Hindlimb muscle (tissue), 1 donor: ENCODE measurements at regions not wholly inside any gene's neighbourhood (a gene's known extent, or its start where the extent isn't known, plus 50 kb on each side); places are given as distances from the start of the nearest gene placed in this dataset.
"Not testable (repeated sequence)": the region's sequence is repeated elsewhere in the genome, so short reads cannot be mapped to it uniquely, and the experiment has no call there.

ENCODE experiments used
- DNase-seq: peaks from one replicate; pipeline ENCODE4 v3.0.0-alpha.2; 2013

DNA sequence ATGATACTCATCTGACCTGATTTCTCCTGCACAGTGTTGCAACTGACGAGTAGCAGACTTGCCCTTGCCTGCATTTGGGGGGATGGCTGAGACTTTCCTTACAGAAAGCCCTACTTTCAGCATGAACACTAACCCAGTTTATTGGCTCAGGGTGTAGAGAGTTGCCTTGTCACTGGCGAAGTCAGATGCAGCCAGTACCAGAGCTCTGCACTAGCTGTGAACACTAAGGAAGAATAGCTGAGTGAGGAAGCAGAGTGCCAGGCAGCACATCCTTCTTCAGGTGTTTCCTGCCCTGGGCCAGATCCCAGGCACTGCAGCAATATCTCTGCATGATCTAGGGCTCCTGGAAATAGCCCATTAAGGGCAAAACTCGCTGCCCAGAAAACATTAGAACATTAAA is 154.0 kb upstream of the SYNPR start:
- no peak for DNase-seq

DNA sequence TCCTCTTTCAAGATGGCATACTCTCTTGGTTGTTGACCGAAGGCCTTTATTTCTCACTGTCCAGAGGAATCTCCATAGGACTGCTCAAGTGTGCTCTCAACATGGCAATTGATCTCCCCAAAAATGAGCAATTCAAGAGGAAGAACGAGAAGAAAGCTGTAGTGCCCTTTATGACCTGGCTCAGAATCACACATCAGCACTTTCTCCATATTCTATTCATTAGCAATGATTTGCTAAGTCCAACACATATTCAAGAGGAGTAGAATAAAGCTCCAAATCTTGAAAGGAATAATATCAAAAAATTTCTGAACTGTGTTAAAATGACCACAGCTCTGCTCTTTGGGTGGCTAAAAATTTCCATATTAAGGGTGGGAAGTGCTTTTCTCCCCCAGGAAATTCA is 151.6 kb upstream of the SYNPR start:
- DNase-seq, result no peak

DNA sequence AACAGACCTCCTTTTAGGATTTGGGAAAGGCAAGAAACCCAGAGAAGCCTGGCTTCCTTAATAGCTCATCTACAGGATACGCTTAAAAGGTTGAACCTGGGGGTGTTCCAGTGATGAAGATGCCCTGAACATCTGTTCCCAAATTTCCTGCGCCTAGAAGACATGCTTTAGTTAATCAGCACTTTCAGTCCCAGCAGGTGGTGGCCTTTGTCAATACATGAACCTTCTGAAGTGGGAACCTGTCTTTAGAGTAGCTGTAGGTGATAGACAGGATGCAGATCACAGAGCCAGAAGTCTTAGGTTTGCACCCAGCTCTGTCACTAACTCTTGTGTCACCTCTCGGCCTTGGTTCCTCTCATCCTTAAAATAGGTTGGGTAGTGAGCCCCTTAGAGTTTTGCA is 149.7 kb upstream of the SYNPR start:
- DNase-seq, result no peak

DNA sequence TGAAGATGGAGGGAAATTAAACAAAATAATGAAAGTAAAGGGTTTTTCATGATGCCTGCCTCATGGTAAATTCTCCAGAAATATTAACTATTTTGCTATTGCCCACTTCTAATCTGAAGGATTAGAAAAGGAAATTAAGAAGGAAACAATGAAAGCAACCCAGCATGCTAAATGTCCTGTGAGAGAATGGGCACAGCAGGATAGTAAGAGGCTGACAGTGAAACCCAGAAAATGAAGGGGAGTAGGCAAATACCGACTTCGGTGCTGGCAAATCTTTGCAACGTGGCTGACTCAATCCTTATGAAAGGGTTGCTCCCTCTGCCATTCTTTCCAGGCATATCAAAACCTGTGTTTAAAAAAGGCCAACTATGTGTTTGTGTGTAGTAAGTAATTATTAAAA is 147.5 kb upstream of the SYNPR start:
- no peak for DNase-seq

DNA sequence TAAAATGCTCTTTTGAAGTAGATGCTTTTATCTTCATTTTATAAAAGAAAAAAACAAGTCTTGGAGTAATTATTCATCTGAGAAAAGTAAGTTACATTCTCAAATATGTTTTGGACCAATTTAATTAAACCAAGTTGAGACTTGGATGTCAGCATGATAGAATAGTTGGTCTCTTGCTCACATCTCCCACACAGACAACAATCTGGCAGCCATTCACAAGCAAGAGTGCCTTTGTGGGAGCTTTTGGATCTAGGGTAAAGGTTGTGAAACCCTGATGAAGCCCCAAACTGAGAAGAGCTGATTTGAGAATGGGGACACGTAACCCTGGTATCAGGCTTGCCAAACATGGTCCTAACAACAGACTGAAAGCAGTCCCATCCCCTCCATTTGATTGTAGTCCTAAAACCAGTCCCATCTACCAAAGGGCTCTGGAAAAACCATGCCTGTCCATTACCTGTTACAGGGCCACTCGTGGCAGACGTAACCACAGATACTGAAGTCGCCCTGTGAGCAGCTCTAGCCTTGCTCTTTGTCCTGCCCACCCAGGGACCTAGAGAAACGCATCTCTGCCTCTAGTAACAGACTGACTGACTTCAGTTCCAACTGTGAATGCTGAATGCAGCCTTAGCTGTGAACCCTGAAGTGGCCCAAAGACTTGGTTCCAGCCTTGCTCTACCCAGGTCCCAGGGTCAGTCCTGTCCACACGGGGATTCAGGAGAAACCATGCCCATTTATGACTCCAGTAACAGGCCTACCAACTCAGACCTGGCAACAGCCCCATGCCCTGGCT is 145.5 kb upstream of the SYNPR start:
- no peak for DNase-seq

DNA sequence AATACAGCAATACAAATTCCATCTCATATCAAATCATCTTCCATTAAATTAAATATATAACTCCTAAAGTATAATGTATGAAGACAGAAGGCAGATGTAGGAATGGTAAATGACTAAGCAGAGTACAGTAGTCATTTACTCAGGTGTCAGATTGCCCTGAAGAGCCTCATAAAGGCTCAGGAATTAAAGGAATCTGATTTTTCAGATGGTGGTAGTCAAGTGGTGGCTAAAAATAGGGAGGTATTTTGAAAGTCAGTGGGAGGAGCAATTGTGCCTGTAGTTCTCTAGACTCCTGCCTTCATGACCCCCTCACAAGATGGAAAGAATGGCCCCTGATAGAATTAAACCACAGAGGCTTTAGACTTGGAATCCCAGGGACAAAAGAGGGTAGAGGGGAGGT is 142.7 kb upstream of the SYNPR start:
- DNase-seq, result no peak

DNA sequence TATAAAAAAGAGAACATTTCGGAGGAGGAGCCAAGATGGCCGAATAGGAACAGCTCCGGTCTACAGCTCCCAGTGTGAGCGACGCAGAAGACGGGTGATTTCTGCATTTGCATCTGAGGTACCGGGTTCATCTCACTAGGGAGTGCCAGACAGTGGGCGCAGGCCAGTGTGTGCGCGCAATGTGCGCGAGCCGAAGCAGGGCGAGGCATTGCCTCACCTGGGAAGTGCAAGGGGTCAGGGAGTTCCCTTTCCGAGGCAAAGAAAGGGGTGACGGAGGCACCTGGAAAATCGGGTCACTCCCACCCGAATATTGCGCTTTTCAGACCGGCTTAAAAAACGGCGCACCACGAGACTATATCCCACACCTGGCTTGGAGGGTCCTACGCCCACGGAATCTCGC is 141.9 kb upstream of the SYNPR start:
- not testable (repeated sequence) for DNase-seq

DNA sequence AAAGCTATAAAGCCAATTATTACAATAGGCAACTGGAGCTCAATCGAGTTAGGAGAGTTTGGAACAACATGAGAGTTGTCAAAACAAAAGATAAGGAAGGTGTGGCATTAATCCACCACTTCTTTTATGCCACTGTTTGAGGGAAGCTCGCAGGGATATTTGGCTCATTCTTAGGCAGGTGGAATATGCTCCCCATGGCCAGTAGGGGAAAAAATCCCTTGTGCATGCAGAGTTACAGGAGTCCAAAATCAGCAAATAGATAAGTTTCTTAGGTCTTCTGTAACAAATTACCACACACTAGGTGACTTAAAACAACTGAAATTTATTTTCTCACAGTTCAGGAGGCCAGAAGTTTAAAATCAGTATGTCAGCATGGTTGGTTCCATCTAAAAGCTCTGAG is 135.4 kb upstream of the SYNPR start:
- no peak for DNase-seq

DNA sequence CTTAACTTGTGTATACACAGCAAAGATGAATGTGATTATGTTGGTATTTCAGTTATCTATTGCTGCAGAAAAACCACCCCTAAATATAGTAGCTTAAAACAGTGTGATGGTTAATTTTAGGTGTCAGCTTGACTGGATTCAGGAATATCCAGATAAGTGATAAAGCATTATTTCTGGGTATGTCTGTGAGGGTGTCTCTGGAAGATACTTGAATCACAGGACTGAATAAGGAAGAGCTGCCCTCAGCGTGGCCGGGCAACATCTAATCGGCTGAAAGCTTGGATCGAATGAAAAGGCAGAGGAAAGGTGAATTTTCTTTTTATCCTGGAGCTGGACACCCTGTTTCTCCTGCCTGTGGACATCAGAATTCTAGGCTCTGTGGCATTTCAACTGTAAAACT is 132.0 kb upstream of the SYNPR start:
- no peak for DNase-seq

DNA sequence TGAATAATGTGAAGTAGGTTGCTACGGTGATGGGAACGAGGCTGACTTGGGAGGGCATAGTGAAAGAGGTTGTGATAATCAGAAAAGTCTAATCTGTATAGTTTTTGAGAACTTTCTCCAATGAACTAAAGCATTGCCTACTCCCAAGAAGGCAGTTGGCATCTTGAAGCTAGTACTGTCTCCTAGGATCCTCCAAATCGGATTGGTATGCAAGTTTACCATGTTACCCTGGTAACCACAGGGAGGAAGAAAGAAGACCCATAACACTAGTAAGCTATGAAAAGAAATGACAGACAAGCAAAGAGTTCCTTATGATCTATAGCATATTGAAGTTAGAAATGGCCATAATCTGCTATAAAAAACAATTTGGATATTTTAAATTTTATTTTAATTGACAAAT is 127.2 kb upstream of the SYNPR start:
- no peak for DNase-seq

DNA sequence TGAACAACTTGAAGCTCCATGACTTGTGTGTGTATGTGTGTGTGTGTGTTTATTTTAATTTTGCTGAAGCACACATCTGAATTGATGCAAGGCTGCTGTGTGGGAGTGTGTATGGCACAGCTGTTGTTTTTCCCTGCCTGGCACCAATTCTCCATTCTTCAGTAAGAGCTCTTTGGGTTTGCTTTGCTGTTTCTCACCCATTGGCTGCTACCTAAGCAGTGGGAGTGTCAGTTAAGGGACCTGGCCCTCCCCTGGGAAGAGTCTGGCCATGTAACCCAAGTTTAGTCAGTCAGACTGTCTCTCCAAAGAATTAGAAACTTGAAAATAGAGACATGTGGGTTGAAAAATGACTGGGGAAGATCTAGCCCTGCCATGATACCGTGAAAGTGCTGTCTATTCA is 126.2 kb upstream of the SYNPR start:
- no peak for DNase-seq

DNA sequence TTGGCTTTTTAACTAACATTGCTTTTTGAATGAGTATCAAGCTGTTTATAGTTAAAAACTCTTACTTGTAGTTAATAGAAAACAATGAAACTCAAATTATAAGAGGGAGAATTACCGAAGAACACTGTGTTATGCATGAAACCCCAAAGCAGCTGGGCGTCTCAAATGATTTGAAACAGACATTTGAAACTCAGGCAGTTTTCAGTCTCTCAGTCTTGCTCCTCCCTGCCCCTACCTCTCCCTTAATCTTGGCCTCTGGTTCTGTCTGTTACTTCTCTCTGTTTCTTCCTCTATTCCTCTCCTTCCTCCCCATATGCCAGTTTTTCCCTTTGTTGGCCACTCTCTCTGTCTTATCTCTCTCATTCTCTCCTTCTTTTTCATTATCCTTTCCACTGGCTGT is 118.3 kb upstream of the SYNPR start:
- DNase-seq, result no peak

DNA sequence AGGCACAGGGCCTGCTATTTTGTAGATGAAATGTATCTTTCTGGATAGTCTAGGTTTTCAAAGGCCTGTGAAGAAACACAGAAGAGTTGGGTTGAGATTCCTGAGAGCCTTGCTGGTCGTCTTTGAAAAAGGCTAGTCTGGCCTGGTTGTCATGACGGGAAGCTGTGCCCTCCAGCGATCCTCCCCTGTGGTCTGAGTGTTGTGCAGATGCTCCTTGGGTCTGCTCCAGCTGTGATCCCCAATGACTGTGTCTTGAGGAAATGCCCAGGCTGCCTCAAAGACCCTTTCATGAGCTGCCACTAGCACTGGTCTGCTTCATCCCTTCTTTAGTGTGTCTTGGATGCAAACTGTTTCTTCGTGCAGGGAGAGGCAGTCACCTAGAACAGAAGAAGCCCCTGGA is 111.0 kb upstream of the SYNPR start:
- no peak for DNase-seq

DNA sequence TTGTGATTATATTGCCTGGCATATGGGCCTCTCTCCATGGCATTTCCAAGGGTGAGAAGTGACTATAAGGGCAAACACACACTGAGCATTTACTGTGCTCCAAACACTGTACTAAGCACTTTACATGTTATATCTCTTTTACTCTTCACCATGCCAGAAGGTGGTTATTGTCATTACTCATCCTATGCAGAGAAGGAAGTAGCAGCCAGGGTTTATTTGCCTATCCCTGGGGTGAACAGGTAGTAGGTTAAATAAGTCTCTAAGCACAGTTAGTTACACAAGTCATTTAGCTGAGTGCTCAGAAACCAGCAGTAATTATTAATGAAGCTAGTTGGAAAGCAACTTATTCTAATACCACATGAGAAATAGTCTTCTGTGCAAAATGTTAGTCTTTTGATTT is 109.9 kb upstream of the SYNPR start:
- no peak for DNase-seq

DNA sequence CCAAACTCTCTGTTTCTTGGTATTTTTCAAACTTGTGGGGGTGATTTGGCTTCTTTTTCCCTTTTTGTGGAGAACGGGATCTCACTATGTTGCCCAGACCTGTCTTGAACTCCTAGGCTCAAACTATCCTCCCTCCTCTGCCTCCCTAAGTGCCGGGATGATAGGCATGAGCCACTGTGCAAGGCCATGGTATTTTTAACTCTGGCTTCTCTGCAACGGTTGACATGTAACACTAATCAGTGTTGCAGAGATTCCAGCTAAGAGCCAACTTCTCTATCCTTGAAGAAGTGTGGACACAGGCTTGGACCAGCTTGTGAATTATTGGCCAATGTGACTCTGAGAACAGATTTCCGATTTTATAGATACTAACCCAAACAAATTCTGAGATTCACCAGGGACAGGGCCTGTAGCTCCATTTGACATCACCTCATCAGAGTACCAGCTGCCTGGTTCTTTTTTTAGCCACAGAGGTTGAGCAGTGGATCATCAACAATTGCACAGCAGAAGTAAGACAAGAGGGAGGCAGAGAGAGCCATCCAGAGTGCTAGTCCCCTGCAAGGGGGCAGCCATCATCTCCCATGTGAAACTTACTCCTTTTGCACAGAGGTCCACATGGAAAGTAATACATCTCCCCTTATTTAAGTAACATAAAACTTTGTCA is 98.1 kb upstream of the SYNPR start:
- DNase-seq, result no peak

DNA sequence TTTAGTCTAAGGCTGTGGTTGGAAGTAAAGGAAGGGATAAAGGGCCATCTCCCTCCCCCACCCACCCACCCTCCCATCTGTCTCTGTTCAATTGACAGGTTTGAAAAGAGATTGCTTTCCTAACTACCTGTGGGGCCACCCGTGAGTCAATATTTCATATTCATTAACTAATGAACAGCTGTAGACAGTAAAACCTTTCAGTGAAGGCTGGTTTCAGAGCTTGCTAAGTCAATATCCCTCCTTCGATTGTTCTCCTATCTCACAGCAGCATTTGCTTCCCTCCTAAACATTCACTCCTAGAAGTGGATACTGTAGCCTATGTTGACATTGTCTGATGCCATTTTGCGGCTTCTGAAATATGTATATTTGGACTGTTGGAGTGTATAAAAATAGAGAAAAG is 85.9 kb upstream of the SYNPR start:
- no peak for DNase-seq

DNA sequence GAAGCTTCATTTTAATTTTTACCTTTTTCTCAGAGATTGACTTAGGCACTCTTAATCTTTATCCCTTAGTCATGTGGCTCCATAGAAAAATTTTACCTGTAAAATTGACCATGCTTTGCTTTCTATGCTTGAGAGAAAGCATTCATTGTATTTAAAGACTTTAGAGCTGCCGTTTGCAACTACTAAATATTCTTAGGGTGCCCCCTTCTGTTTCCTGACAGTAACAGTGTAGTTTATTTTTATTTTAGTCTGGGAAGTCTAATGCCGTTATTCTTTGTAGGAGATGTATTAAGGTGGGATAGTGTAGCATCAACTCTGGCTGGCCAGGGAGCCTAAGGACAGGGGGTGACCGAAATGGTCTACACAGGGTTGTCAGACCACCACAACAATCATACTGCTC is 84.5 kb upstream of the SYNPR start:
- DNase-seq, result peak; percentile 15

DNA sequence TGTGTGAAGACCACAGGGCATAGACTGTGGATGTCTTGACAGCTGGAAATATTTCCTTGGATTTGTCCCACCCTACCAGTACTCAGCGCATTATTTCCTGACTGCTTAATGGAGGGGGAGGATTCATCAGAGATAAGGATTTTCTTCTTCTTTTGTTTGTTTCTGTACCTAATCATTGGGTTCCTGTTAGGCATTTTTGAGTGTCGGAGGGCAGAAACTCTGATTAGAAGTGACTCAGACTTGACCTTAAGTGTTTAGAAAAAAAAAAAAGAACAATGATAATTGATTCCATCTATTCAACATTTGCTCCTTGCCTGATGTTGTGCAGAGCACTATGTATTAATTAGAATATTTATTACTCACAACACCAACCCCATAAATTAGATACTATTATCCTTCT is 78.5 kb upstream of the SYNPR start:
- DNase-seq, result no peak

DNA sequence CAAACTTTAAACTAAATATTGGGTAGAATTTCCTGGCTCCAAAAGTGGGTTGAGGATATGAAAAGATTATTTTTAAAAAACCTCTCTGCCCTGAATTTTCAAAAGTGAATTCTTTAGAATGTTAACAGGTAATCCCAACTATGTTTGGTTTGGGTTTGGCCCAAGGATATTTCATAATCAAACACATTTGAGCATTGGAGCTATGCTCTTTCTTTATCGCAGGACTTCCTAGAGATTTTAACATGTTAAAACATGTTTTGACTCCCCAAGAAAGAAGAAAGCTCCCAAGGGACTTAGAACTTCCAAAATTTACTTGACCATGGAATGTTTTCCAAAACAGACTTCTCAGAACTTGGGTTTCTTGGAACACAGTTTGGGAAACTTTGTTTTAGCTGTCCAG is 75.6 kb upstream of the SYNPR start:
- DNase-seq, result no peak

DNA sequence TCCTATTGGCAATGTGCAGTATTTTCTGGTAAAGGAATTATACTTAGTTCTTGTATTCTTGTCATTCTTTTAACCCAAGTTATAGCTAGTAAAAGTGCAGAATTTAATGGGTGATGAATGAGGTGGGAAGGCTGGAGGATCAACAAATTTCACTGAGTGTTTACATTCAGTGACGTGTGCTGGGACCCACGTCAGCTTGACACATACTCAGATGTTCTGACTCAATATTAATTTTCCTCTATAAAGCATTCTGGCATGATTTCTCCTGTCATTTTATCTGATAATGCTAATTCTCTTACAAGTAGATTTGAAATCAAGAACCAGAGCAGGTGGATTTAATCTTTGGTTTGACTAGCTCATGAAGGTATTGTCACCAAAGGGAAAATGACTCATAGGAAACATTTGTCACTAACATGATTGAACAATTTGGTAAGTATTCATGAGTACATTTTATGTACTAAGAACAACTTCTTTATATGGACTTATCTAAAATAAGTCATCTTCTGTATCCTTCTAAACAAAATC is 71.0 kb upstream of the SYNPR start:
- DNase-seq, result no peak

DNA sequence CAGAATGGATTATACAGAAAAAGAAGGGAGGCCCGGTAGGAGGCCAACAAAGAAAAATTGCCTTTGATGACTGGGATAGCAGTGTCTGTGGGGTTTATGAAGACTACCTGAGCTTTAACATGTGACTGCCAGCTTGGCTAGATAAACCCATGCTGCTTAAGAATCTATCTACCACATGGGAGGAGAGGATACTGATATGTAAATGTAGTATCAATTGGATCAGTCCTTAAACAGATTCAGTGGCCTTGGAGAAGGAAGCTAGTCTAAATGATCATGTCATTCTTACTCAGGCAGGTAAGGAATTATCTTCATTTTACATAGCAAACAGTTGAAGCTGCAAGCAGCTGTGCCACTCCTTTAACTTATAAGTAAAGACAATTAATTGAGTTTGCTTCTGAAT is 50.0 kb upstream of the SYNPR start:
- DNase-seq, result no peak
